Transverse colon (tissue), 3 donors: ENCODE measurements at regions not wholly inside any gene's neighbourhood (a gene's known extent, or its start where the extent isn't known, plus 50 kb on each side); places are given as distances from the start of the nearest gene placed in this dataset.

ENCODE experiments used
- POLR2A ChIP-seq: fragments of 450-650 bp; IDR thresholded peaks from one replicate; pipeline ENCODE4 v1.6.1; 2016; ENCODE audit warnings: antibody characterized with exemption, mild to moderate bottlenecking, moderate library complexity
- POLR2AphosphoS5 ChIP-seq, 3 donors: sonication (generic); formaldehyde crosslinking; IDR thresholded peaks; one replicate each; pipeline ENCODE4 v1.6.1; 2016; ENCODE audit warnings: antibody characterized with exemption in 3 of 3

DNA sequence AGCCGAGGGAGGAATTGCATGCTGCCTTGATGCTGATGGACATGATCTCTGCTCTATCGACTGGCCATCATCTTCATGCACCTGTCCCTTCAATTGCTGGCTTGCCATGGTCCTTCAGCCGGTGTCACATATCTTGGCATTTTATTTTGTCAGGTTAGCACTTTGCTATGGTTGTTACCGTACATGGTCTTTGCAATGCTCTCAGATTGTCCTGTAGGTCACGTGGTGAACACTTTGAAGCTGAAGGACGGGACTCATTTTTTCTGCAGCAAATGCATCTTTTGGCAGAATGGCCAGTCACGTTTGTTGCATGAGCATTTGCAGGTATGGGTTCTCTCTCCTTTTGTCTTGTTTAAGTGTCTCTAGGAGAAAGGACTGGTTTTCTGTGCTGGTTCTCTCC lies 326.8 kb upstream of the SHH start:
- TF ChIP-seq POLR2A (no peak), POLR2AphosphoS5 (IDR thresholded peaks at IDR 0.05) (no peak)
